Kidney (tissue), 13 donors: ENCODE measurements at regions not wholly inside any gene's neighbourhood (a gene's known extent, or its start where the extent isn't known, plus 50 kb on each side); places are given as distances from the start of the nearest gene placed in this dataset.

Experiments
- DNase-seq, 5 donors: peaks; one replicate each; pipeline ENCODE4 v3.0.0-alpha.2; 2013 to 2020
- FAIRE-seq: peaks from 2 replicates; lab custom pipeline; 2012; peaks lifted over from hg19 to GRCh38; lab: Jason Lieb, UNC
- H3K27ac ChIP-seq, 2 donors: one replicate each; pipeline ENCODE4 v1.7.0; 2013; ENCODE audit warnings: low read depth in 2 of 2, low read length in 2 of 2, inconsistent platforms in 1 of 2
- H3K27me3 ChIP-seq: one replicate; pipeline ENCODE4 v1.7.1; 2013; ENCODE audit warnings: low read length, inconsistent platforms; ENCODE audit not compliant: control insufficient read depth, insufficient read depth
- H3K36me3 ChIP-seq, 3 donors: one replicate each; pipeline versions ENCODE4 v1.7.0 to v1.7.1; 2013; ENCODE audit warnings: low read length in 3 of 3, control low read depth in 1 of 3, inconsistent platforms in 1 of 3; ENCODE audit not compliant: insufficient read depth in 3 of 3, control insufficient read depth in 2 of 3
- H3K4me1 ChIP-seq, 3 donors: one replicate each; pipeline versions ENCODE4 v1.7.0 to v1.7.1; 2013; ENCODE audit warnings: low read length in 3 of 3, inconsistent platforms in 1 of 3, low read depth in 1 of 3; ENCODE audit not compliant: control insufficient read depth in 2 of 3, insufficient read depth in 2 of 3
- H3K4me3 ChIP-seq, 3 donors: one replicate each; pipeline versions ENCODE4 v1.7.0 to v1.8.1; 2013; ENCODE audit warnings: low read length in 3 of 3, control low read depth in 1 of 3, inconsistent platforms in 1 of 3
- H3K9ac ChIP-seq, 3 donors: one replicate each; pipeline versions ENCODE4 v1.7.0 to v1.7.1; 2013; ENCODE audit warnings: low read length in 3 of 3, control low read depth in 1 of 3, inconsistent platforms in 1 of 3
- H3K9me3 ChIP-seq, 3 donors: one replicate each; pipeline versions ENCODE4 v1.7.0 to v1.7.1; 2013; ENCODE audit warnings: low read length in 3 of 3, control low read depth in 1 of 3, inconsistent platforms in 1 of 3; ENCODE audit not compliant: control insufficient read depth in 2 of 3, insufficient read depth in 1 of 3
- intact Hi-C: fragments of 100-400 bp; cut with DNase I; formaldehyde crosslinking; loops from one replicate; pipeline ENCODE4 v1.11.1; 2022
- TF ChIP-seq, protein P1 (sequence below): IDR thresholded peaks from 3 replicates; pipeline ENCODE4 v1.5.1; 2012; ENCODE audit warnings: mild to moderate bottlenecking, moderate library complexity, borderline replicate concordance; ENCODE audit not compliant: insufficient read depth; ENCODE audit errors: extremely low read depth
- donor health status: control.
- donor health status: control.
- donor health status: control.
- donor health status: control.
- donor health status: control.
- donor health status: DM: yes; HTN: yes; CAD: no.
- donor health status: Normal renal cell carcinoma (clear cell type).

DNA sequence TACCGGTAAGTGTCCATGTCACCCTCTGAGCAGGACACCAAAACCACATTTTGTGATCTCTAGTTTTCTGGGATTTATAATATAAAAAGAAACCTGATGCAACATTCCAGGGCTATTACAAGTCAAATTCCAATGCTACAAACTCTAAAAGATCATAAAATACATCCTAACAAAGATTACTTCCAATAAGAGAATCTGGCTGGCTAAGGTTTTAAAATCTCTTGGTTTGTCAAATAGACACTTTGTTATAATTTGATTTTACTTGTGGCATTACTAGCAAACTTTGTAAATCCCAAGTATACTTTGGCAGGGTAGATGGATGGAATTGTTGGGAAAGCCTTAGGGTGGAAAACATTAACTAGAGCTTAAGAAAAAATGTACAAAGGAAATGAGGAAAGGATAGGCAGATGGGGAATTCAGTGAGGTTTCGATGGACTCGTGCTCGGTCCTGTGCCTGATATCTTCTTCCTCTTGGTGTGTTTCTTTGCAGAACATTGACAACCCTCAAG, 74.0 kb upstream of the POMP start:
- Histone ChIP-seq H3K27me3 (no peaks in the 10 kb centered on the region), H3K4me3 (no peak overlapping the region), H3K9ac (no peak overlapping the region), H3K27ac (no peak overlapping the region), H3K4me1 (no peaks in the 10 kb centered on the region), H3K9me3 (no peaks in the 10 kb centered on the region), H3K36me3 (no peaks in the 10 kb centered on the region)
- TF ChIP-seq, protein P1, sequence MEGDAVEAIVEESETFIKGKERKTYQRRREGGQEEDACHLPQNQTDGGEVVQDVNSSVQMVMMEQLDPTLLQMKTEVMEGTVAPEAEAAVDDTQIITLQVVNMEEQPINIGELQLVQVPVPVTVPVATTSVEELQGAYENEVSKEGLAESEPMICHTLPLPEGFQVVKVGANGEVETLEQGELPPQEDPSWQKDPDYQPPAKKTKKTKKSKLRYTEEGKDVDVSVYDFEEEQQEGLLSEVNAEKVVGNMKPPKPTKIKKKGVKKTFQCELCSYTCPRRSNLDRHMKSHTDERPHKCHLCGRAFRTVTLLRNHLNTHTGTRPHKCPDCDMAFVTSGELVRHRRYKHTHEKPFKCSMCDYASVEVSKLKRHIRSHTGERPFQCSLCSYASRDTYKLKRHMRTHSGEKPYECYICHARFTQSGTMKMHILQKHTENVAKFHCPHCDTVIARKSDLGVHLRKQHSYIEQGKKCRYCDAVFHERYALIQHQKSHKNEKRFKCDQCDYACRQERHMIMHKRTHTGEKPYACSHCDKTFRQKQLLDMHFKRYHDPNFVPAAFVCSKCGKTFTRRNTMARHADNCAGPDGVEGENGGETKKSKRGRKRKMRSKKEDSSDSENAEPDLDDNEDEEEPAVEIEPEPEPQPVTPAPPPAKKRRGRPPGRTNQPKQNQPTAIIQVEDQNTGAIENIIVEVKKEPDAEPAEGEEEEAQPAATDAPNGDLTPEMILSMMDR: no peak
- no peak for DNase-seq
- intact Hi-C loops: no loop called here
- no peak for FAIRE-seq

DNA sequence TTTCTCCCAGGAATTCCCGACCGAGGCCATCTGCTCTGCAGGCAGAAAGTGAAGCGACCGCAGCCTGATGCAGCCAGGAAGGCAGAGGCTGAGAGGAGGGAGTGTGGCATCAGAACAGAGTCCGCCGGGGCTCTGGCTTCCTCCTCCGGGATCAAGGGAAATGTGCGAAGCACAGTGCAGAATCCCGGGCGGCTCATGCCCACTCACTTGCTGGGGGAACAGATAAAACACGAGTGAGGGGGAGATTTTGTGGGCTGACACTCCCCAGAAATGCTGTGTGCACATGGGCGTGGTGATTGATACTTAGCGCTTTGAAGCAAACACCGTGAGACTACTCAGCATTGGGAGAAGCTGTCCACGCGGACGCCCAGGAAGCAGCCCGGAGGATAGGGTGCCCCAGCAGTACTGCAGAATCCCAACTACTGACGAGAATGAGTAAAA, 75.3 kb upstream of the POMP start:
- no peaks in the 10 kb centered on the region for H3K9me3 ChIP-seq

DNA sequence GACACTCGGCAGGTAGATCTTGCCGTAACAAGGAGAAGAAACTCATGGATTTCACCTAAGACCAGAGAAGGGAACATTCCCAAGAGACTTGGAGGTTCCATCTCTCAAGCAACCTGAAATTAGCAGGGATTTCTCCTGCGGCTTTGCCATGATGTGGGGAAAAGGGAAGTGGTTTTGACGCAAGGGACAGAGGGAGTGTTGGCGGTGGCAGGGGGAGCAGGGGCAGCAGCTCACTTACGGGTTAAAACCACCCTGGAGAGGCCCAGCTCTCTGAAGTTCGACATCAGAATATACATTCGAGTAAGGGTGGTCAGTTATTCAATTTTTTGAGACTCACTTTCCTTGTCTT, 76.1 kb upstream of the POMP start:
- Histone ChIP-seq H3K36me3 (no peaks in the 10 kb centered on the region), H3K9me3 (no peaks in the 10 kb centered on the region), H3K27ac (no peak overlapping the region), H3K27me3 (no peaks in the 10 kb centered on the region), H3K4me1 (no peaks in the 10 kb centered on the region), H3K4me3 (no peak overlapping the region), H3K9ac (no peak overlapping the region)
- FAIRE-seq: no peak
- no peak for DNase-seq
- intact Hi-C loops: no loop called here
- TF ChIP-seq, protein P1: no peak

More for the DNA sequence above, 75.3 kb upstream of the POMP start:
- Histone ChIP-seq H3K27me3 (no peaks in the 10 kb centered on the region), H3K36me3 (no peaks in the 10 kb centered on the region), H3K4me1 (no peaks in the 10 kb centered on the region), H3K9ac (no peak overlapping the region), H3K4me3 (no peak overlapping the region), H3K27ac (no peak overlapping the region)
- DNase-seq: no peak
- TF ChIP-seq, protein P1: no peak
- no peak for FAIRE-seq
- intact Hi-C loops: no loop called here

DNA sequence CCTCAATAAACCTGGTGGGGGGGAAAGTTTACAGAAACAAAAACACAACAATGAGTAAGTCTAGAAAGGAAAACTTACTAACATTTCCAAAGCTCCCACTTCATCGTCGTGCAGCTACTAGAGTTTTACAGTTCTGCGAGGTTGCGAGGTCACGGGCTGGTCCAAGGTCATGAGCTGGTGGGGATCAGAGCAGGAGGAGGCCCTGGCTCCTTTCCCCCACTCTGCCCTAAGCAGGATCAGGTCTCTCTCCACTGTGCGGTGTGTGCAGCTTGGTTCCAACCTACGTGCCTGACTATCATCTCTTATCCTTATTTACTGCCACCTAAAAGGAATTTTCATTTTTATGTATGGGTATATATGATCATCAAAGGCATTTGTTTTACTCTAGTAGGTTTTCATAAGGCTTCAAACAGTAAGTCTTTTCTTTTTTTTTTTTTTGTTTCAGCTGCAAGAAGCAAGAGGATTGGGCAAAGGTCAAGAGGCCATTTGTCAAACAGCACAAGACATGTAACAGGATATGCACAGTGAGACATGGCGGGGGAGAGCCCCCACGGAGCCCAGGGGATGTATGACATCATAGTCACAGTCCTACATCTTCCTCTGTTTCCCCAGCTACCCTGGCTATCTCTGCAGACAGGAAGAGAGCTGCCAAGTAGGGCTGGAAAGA, 76.6 kb upstream of the POMP start:
- intact Hi-C loops: no loop called here
- H3K4me1 ChIP-seq: no peaks in the 10 kb centered on the region
- no peak overlapping the region for H3K4me3 ChIP-seq
- FAIRE-seq (no peak), DNase-seq (peak in 4 of 5 donors; percentile 32 to 58 (median 50))
- H3K36me3 ChIP-seq: no peaks in the 10 kb centered on the region
- H3K9me3 ChIP-seq: no peaks in the 10 kb centered on the region
- no peak overlapping the region for H3K9ac ChIP-seq
- no peak overlapping the region for H3K27ac ChIP-seq
- H3K27me3 ChIP-seq: no peaks in the 10 kb centered on the region
- TF ChIP-seq, protein P1: no peak
